GM18867 (cell line): ENCODE measurements at regions not wholly inside any gene's neighbourhood (a gene's known extent, or its start where the extent isn't known, plus 50 kb on each side); places are given as distances from the start of the nearest gene placed in this dataset.
"Not testable (repeated sequence)": the region's sequence is repeated elsewhere in the genome, so short reads cannot be mapped to it uniquely, and the experiment has no call there.

Source experiments
- ATAC-seq: cut with Tn5 transposase; IDR thresholded peaks from one replicate; pipeline ENCODE4 v1.9.1; 2021; ENCODE audit warnings: mild to moderate bottlenecking, moderate library complexity; ENCODE audit not compliant: unreplicated experiment

DNA sequence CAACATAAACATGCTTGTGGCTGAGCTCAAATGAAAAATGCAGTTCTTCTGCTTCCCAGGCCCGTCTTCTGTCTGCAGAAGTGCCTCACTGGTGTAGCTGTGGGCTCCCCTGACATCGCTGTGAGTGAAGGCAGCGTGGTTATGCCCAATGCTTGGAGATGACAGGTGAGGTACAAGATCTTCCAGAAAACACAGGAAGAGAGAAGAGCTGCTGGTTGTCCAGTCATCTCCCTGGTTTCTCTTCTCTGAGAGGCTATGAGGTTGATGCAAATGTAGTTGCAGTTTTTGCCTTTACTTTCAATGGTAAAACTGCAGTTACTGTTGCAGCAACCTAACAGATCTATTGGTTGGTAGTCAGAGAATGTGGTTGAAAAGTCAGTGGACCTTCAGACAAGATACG, 223.6 kb downstream of the GATA3 start:
- peak; percentile 80 for ATAC-seq

DNA sequence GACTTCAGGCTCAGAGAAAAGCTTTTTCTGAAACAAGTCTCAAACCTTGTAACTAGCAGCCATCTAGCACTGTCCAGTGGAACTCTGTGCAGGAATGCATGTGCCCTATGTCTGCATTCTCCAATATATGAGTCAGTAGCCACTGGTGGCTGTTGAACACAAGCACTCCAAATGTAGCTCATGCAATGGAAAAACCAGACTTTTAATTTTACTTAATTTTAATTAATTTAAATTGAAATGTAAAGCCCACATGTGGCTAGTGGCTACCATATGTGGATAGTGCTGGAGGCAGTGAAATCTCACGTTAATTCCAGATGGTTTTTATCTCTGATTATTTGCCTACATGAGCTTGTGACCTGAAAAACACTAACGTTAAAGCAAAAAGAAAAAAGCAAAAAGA, 225.1 kb downstream of the GATA3 start:
- no peak for ATAC-seq

GRCh38 chr10:8280946-8281345, 226.5 kb downstream of the GATA3 start:
- ATAC-seq, result no peak

DNA sequence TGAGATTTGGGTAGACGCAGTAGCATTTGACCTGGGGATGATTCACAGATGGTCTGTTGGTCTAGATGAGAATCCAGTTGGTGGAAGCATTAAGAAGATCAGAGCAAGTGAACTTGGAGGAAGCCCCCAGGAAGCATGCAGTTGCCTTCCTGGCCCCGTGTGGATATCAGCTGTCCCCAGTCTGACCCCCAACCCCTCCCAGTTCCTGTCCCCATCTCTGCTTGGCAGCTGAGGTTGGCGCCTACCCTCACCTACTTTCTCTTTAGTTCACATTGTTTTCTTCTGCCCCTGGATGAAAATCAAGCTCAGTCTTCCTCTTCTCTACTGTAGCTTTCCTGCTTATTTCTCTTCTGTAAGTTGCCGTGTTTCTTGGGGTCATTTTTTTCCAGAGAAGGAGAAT, 227.9 kb downstream of the GATA3 start:
- ATAC-seq, result no peak

DNA sequence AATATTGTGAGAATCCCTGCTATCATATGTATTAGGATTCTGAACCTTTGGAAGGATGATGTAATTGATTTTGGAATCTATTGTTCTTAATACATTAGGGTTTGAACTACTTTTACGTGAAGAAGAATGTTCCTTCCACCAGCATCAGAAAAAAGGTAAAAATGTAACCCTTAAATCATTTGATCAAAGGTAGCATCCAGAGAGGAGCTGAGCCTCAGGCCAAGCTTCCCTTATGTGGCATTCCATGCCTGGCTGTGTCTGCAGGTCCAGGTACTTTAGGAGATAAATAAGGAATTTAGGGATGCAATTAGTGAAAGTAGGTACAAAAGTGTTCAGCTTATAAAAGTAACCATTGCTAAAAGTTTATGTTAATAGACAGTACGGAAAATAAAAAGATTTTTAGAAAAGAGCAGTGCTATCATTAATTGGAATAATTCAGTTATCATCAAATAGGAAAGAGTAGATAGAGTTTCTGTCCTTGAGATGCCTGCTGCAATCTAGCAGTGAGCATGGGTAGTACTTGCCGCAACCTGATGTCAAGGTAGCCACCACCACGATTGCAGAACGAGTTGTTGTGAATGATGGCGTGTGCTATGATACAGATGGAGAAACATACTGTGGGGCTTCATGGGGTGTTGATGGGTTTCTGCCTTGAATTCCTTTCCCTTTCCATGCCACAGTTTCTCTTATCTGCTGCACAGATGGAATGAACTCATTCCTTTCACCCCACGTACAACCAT, 228.8 kb downstream of the GATA3 start:
- ATAC-seq, result no peak

- ATAC-seq, result no peak
Measured at GRCh38 chr10:8283986-8284385, 229.5 kb downstream of the GATA3 start.

GRCh38 chr10:8285970-8286369, 231.5 kb downstream of the GATA3 start:
- ATAC-seq, result not testable (repeated sequence)

DNA sequence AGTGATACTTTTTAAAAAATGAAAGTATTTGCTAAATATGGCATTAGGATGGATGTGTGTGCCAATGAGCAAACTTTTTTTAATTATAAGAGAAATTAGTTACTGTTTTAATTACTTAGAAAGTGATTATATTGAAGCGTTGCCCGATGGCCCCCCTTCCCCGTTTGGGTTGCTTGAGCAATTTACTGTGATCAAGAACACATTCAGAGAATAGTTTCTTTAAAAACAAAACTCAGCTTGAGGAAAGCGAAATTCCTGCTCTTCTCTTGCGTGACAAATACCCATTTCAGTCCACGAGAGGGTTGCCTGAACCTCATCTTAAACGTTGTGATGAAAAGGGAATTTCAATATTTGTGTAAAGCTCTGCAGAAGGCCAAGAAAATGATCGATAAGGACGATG, 234.1 kb downstream of the GATA3 start:
- no peak for ATAC-seq

DNA sequence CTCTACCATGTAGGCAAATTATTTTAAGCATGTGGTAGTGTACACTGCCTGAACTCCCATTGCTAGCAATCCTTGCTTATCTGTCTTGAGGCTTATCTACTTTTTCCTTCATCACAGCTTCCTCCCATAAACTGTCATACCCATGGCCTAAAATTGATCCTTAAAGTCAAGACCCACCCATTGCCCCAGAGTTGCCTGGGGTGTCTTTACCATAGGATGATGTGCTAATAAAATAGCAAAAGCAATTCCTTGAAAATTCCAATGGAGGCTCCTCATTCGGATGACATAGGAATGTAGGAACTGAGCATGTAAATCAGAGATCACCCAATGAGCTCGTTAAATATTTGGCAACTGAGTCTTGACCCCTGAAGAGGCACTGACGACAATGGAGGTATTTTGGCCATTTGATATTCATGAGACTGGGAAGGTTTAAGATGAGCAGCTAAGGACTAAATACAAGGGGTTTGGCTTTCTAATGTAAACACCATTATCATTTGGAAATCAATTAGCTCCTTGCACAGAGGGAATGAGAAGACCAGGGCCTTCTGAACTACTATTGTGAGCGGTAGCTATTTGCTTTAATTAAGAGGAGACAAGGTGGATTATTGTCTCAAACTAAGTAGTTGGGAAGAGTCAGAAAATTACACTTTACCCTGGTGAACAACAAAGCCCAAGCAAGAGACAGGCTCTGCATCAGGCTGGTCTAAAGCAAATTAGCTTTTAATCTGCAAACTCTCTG, 234.9 kb downstream of the GATA3 start:
- no peak for ATAC-seq

- ATAC-seq, result no peak
Measured at GRCh38 chr10:8294779-8295178, 240.3 kb downstream of the GATA3 start.

GRCh38 chr10:8295311-8295710, 240.8 kb downstream of the GATA3 start:
- no peak for ATAC-seq

DNA sequence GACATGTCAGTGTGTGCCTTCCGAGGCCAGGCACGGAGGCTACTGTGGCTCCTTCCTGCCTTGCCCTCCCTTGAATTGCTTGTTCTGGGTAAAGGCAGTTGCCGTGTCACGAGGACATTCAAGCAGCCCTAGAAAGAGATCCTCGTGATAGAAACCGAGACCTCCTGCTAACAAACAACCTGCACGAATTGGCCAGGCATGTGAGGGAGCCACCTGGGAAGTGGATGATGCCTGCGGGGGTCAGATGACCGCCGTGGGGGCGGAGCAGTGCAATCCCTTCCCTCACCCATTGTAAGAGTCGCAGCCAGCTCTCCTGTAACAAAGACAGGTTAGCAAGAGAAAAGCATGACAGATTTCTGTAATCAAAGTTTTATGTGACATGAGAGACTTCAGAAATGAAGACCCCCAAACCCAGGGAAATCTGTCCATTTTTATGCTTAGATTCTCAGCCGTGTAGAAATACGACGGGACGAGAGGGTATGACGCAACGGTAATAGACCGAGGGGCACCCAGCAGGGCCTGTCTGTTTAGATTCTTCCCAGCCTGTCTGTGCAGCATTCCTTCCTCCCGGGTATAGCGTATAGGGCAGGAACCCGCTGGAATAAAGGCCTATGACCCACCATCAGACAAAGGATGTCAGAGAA, 241.7 kb downstream of the GATA3 start:
- no peak for ATAC-seq

DNA sequence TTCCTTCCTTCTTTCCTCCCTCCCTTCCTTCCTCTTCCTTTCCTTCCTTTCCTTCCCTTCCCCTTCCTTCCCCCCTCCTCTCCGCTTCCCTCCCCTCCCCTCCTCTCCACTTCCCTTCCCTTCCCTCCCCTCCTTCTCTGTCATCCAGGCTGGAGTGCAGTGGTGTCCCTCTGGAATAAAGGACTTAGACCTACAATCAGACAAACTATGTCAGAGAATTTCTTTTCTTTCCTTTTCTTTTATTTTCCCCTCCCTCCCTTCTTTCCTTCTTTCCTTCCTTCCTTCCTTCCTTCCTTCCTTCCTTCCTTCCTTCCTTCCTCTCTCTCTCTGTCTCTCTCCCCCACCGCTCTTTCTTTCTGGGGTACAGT, 242.2 kb downstream of the GATA3 start:
- no peak for ATAC-seq

DNA sequence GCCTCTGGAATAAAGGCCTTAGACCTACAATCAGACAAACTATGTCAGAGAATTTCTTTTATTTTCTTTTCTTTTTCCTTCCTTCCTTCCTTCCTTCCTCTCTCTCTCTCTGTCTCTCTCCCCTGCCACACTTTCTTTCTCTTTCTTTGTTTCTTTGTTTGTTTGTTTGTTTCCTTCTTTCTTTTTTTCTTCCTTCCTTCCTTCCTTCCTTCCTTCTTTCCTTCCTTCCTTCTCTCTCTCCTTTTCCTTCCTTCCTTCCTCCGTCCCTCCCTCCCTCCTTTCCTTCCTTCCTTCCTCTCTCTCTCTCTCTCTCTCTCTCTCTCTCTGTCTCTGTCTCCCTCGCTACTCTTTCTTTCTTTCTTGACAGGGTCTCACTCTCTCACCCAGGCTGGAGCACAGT, 242.6 kb downstream of the GATA3 start:
- no peak for ATAC-seq

DNA sequence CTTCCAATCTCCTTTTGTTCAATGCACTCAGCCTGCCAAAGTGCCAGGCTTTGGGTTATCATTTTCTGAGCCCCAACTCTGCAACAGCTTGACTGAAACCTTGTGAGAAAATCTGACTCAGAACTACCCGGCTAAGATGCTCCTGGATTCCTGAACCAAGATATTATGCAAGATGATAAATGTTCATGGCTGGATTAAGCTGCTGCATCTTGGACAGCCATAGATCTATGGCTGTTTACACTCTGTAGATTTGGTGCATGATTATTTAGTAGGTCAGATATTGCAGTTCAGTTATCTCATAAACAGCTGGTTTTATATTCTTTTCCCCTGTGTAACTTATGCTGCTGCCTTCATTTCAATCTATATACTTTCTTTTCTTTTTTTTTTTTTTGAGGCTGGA, 243.5 kb downstream of the GATA3 start:
- ATAC-seq, result no peak

GRCh38 chr10:8298896-8299570, 244.5 kb downstream of the GATA3 start:
- ATAC-seq, result no peak

DNA sequence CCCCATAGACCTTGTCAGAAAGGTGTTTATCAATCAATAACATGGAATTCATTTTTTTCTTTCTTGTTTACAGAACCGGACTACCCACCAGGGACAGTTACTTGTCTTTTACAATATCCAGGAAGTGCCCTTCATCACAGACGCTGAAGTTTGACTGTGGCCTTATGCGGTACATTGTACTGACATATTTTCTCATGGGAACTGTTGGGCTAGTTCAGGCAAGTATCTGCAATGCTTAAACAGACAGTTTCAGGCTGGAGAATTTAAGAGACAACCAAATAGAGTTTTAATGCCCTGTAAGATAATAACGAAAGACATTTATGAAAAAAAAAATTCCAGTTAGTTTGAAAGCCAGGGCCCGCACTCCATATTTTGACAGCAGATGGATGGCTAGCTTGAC, 246.4 kb downstream of the GATA3 start:
- no peak for ATAC-seq

DNA sequence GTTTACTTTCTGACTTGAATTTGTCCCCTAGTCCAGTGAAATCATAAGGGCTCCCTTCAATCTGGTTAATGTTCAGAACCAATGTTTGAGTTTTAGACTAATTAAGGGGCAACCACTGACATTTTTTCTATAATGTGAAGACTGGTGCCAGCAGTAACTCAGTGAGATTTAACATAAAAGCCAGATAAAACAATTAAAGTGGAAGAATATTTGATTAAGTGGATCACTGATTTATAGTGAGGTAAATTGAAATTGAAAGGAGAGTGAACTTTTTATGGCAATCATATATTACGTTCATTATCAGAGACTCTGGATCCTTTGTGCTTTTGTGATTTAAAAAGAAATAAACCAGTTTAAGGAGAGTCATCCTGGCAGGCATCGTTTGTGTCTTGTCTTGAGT, 246.8 kb downstream of the GATA3 start:
- no peak for ATAC-seq

GRCh38 chr10:8301831-8302230, 247.3 kb downstream of the GATA3 start:
- no peak for ATAC-seq

DNA sequence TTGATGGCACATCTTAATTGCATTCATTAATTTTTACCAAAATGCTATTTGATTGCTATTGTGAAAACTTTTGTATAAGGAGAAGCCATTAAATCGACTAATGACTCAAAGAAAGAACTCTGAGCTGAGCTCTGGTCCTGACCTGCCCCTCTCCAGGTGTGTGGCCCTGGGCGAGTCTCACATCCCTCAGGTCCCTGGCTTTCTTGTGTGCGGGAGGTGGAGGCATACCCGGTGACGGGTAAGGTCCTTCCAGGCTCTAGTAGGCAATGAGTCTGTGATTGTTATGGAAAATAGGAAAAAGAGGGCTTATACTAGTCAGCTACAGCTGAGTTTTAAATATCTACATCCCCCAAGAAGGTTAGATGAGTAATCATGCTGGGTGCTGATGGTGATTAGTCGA, 248.1 kb downstream of the GATA3 start:
- ATAC-seq, result no peak

DNA sequence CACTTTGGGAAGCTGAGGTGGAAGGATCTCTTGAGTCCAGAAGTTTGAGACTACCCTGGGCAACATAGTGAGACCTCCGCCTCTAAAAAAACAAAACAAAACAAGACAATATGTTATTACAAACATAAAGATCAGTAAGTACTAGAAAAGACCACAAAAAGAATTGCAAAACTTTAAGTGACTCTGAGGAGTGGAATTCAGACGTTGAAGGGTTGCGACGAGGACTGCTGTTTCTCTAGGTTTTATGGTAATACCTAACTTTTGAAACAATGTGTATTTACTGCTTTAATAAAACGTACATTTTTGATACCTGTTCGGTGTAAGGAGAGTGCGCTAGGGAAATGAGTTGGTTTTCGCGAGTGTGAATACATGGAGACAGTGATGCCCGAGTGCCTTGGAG, 250.4 kb downstream of the GATA3 start:
- ATAC-seq, result no peak
